H9 (cell line): ENCODE measurements at regions not wholly inside any gene's neighbourhood (a gene's known extent, or its start where the extent isn't known, plus 50 kb on each side); places are given as distances from the start of the nearest gene placed in this dataset.

Experiments
- DNase-seq: peaks from one replicate; pipeline ENCODE4 v3.0.0-alpha.2; 2017
- H2AFZ ChIP-seq: one replicate; pipeline ENCODE4 v1.6.1; 2013; ENCODE audit warnings: mild to moderate bottlenecking, low read length, control low read depth, moderate library complexity
- H2AK5ac ChIP-seq: 2 replicates; pipeline ENCODE4 v1.6.1; 2013; ENCODE audit warnings: low read length, control low read depth, mixed read lengths; ENCODE audit not compliant: insufficient read length
- H2BK120ac ChIP-seq: one replicate; pipeline ENCODE4 v1.6.1; 2013; ENCODE audit warnings: low read depth, mild to moderate bottlenecking, low read length, control low read depth, inconsistent platforms; ENCODE audit not compliant: poor library complexity, severe bottlenecking
- H2BK12ac ChIP-seq: 2 replicates; pipeline ENCODE4 v1.6.1; 2013; ENCODE audit warnings: low read length, control low read depth, mixed read lengths, low read depth; ENCODE audit not compliant: insufficient read length
- H2BK15ac ChIP-seq: 2 replicates; pipeline ENCODE4 v1.6.1; 2013; ENCODE audit warnings: low read depth, low read length, control low read depth
- H2BK20ac ChIP-seq: one replicate; pipeline ENCODE4 v1.6.1; 2013; ENCODE audit warnings: low read depth, mild to moderate bottlenecking, low read length, control low read depth, inconsistent platforms; ENCODE audit not compliant: poor library complexity, severe bottlenecking
- H2BK5ac ChIP-seq: 2 replicates; pipeline ENCODE4 v1.6.1; 2013; ENCODE audit warnings: low read length, control low read depth, mixed read lengths; ENCODE audit not compliant: insufficient read length
- H3K14ac ChIP-seq: 2 replicates; pipeline ENCODE4 v1.6.1; 2013; ENCODE audit warnings: low read length, control low read depth; ENCODE audit not compliant: insufficient read depth
- H3K18ac ChIP-seq: 2 replicates; pipeline ENCODE4 v1.6.1; 2013; ENCODE audit warnings: low read depth, mild to moderate bottlenecking, mixed read lengths, low read length, control low read depth; ENCODE audit not compliant: insufficient read length
- H3K23ac ChIP-seq: 2 replicates; pipeline ENCODE4 v1.6.1; 2013; ENCODE audit warnings: low read length, control low read depth, mixed read lengths, low read depth; ENCODE audit not compliant: insufficient read length
- H3K23me2 ChIP-seq: 2 replicates; pipeline ENCODE4 v1.6.1; 2013; ENCODE audit warnings: low read depth, mild to moderate bottlenecking, mixed read lengths, low read length, control low read depth; ENCODE audit not compliant: insufficient read length, poor library complexity, severe bottlenecking
- H3K27ac ChIP-seq: 2 replicates; pipeline ENCODE4 v1.5.1; 2013; ENCODE audit warnings: low read length, control low read depth, mixed read lengths, low read depth; ENCODE audit not compliant: insufficient read length
- H3K27me3 ChIP-seq: 2 replicates; pipeline ENCODE4 v1.6.1; 2013; ENCODE audit warnings: low read length, control low read depth, inconsistent platforms; ENCODE audit not compliant: insufficient read depth
- H3K4ac ChIP-seq: 2 replicates; pipeline ENCODE4 v1.6.1; 2013; ENCODE audit warnings: low read depth, mild to moderate bottlenecking, control low read depth, inconsistent platforms, low read length, moderate library complexity
- H3K4me1 ChIP-seq: 2 replicates; pipeline ENCODE4 v1.6.1; 2013; ENCODE audit warnings: low read length, control low read depth, inconsistent platforms; ENCODE audit not compliant: insufficient read depth
- H3K4me2 ChIP-seq: 2 replicates; pipeline ENCODE4 v1.6.1; 2013; ENCODE audit warnings: low read length, control low read depth, mixed read lengths; ENCODE audit not compliant: insufficient read length, insufficient read depth
- H3K56ac ChIP-seq: 2 replicates; pipeline ENCODE4 v1.6.1; 2013; ENCODE audit warnings: low read depth, mild to moderate bottlenecking, mixed read lengths, low read length, control low read depth; ENCODE audit not compliant: insufficient read length
- H3K79me1 ChIP-seq: 2 replicates; pipeline ENCODE4 v1.6.1; 2013; ENCODE audit warnings: low read depth, mild to moderate bottlenecking, moderate library complexity, low read length, control low read depth, inconsistent platforms; ENCODE audit not compliant: insufficient read depth, poor library complexity, severe bottlenecking
- H3K79me2 ChIP-seq: 2 replicates; pipeline ENCODE4 v1.6.1; 2013; ENCODE audit warnings: low read length, control low read depth, inconsistent platforms; ENCODE audit not compliant: insufficient read depth
- H3K9ac ChIP-seq: 2 replicates; pipeline ENCODE4 v1.6.1; 2013; ENCODE audit warnings: low read length, control low read depth, mixed read lengths; ENCODE audit not compliant: insufficient read length; ENCODE audit errors: extremely low read depth
- H3K9me3 ChIP-seq: one replicate; pipeline ENCODE4 v1.6.1; 2013; ENCODE audit warnings: low read depth, low read length, inconsistent platforms; ENCODE audit not compliant: control insufficient read depth
- H3T11ph ChIP-seq: one replicate; pipeline ENCODE4 v1.6.1; 2013; ENCODE audit warnings: mild to moderate bottlenecking, low read length, control low read depth, inconsistent platforms
- H4K20me1 ChIP-seq: one replicate; pipeline ENCODE4 v1.6.1; 2013; ENCODE audit not compliant: control insufficient read depth, insufficient read length, insufficient read depth
- H4K5ac ChIP-seq: 2 replicates; pipeline ENCODE4 v1.6.1; 2013; ENCODE audit warnings: low read depth, mild to moderate bottlenecking, mixed read lengths, low read length, control low read depth; ENCODE audit not compliant: insufficient read length
- H4K8ac ChIP-seq: replicated peaks from 2 replicates; pipeline ENCODE4 v1.6.1; 2013; ENCODE audit warnings: low read length, control low read depth, mixed read lengths, low read depth; ENCODE audit not compliant: insufficient read length
- H4K91ac ChIP-seq: 2 replicates; pipeline ENCODE4 v1.6.1; 2013; ENCODE audit warnings: low read depth, mild to moderate bottlenecking, moderate library complexity, mixed read lengths, low read length, control low read depth; ENCODE audit not compliant: insufficient read length
- H3K27ac Mint-ChIP-seq, 3 experiments: 2 replicates in 2 of 3; 3 replicates in 1 of 3; pipeline ENCODE4 v1.8.0; 2020 to 2021; ENCODE audit warnings: mixed read lengths in 3 of 3, mild to moderate bottlenecking in 1 of 3, moderate library complexity in 1 of 3
- H3K27me3 Mint-ChIP-seq: 2 replicates; pipeline ENCODE4 v1.8.0; 2021; ENCODE audit warnings: low read depth, mild to moderate bottlenecking, moderate library complexity, mixed read lengths
- H3K36me3 Mint-ChIP-seq, 3 experiments: 2 replicates in 2 of 3; 3 replicates in 1 of 3; pipeline ENCODE4 v1.8.0; 2020 to 2021; ENCODE audit warnings: low read depth in 3 of 3, mixed read lengths in 3 of 3; ENCODE audit not compliant: insufficient read depth in 1 of 3
- H3K4me1 Mint-ChIP-seq, 2 experiments: 2 replicates each; pipeline ENCODE4 v1.8.0; 2020; ENCODE audit warnings: mixed read lengths in 2 of 2
- H3K4me3 Mint-ChIP-seq, 2 experiments: 2 replicates in 1 of 2; 3 replicates in 1 of 2; pipeline ENCODE4 v1.8.0; 2020 to 2021; ENCODE audit warnings: mild to moderate bottlenecking in 2 of 2, mixed read lengths in 2 of 2, moderate library complexity in 1 of 2
- H3K9me3 Mint-ChIP-seq, 2 experiments: 2 replicates in 1 of 2; 3 replicates in 1 of 2; pipeline ENCODE4 v1.8.0; 2020; ENCODE audit warnings: mild to moderate bottlenecking in 2 of 2, mixed read lengths in 2 of 2, moderate library complexity in 1 of 2
- WGBS: extraction: QIAGEN DNeasy Blood & Tissue Kit; methylation state at CpG from one replicate; pipeline ENCODE4 v1.1.7; 2013; ENCODE audit warnings: missing lambda C conversion rate, low lambda C conversion rate, mixed read lengths; ENCODE audit not compliant: insufficient read length; ENCODE audit errors: extremely low coverage; 5-methylcytosine and 5-hydroxymethylcytosine counted together
- TF ChIP-seq, protein P1 (sequence below): fragments of 200-600 bp; sonication (generic); conservative IDR thresholded peaks from 3 replicates; pipeline ENCODE4 v1.8.0; 2021; ENCODE audit warnings: antibody characterized with exemption, mild to moderate bottlenecking

- no peak overlapping the region for H2BK15ac ChIP-seq
- H3K27ac Mint-ChIP-seq: no peak overlapping the region
- H3K27ac ChIP-seq: no peak overlapping the region
- H3K9me3 Mint-ChIP-seq: no peaks in the 10 kb centered on the region; a peak in 1 of 5 replicates
- no peak overlapping the region for H2BK5ac ChIP-seq
- no peaks in the 10 kb centered on the region for H3K4me1 ChIP-seq
- H2AK5ac ChIP-seq: no peak overlapping the region
- no peak overlapping the region for H2BK12ac ChIP-seq
- no peak overlapping the region for H3K4me2 ChIP-seq
- no peaks in the 10 kb centered on the region; the same call in 1 of the 2 replicates for H3K27me3 Mint-ChIP-seq
- no peak overlapping the region for H3K56ac ChIP-seq
- H2BK120ac ChIP-seq: no peak overlapping the region
- H4K5ac ChIP-seq: no peak overlapping the region
- H3K36me3 Mint-ChIP-seq: peaks cover 0 to 2% (median 0%) of the 10 kb centered on the region in 3 experiments; a peak in 2 of 7 replicates
- TF ChIP-seq, protein P1, sequence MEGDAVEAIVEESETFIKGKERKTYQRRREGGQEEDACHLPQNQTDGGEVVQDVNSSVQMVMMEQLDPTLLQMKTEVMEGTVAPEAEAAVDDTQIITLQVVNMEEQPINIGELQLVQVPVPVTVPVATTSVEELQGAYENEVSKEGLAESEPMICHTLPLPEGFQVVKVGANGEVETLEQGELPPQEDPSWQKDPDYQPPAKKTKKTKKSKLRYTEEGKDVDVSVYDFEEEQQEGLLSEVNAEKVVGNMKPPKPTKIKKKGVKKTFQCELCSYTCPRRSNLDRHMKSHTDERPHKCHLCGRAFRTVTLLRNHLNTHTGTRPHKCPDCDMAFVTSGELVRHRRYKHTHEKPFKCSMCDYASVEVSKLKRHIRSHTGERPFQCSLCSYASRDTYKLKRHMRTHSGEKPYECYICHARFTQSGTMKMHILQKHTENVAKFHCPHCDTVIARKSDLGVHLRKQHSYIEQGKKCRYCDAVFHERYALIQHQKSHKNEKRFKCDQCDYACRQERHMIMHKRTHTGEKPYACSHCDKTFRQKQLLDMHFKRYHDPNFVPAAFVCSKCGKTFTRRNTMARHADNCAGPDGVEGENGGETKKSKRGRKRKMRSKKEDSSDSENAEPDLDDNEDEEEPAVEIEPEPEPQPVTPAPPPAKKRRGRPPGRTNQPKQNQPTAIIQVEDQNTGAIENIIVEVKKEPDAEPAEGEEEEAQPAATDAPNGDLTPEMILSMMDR: no peak
- H3K23me2 ChIP-seq: no peaks in the 10 kb centered on the region
- no peak overlapping the region for H4K8ac ChIP-seq
- no peaks in the 10 kb centered on the region for H3K9me3 ChIP-seq
- H3K27me3 ChIP-seq: no peaks in the 10 kb centered on the region
- H3K79me2 ChIP-seq: no peaks in the 10 kb centered on the region
- H3K4me3 Mint-ChIP-seq: no peak overlapping the region
- H4K91ac ChIP-seq: no peak overlapping the region
- no peak overlapping the region for H3T11ph ChIP-seq
- H2BK20ac ChIP-seq: no peak overlapping the region
- no peak overlapping the region for H3K18ac ChIP-seq
- no peaks in the 10 kb centered on the region for H4K20me1 ChIP-seq
- no peak overlapping the region for H3K23ac ChIP-seq
- H3K14ac ChIP-seq: no peak overlapping the region
- no peaks in the 10 kb centered on the region; a peak in 1 of 4 replicates for H3K4me1 Mint-ChIP-seq
- no peak overlapping the region for H2AFZ ChIP-seq
- no peak overlapping the region for H3K4ac ChIP-seq
- no peak for DNase-seq
- no CpG with 5 or more reads among the region's 5 CpGs for WGBS
- no peak overlapping the region for H3K9ac ChIP-seq
- H3K79me1 ChIP-seq: no peaks in the 10 kb centered on the region
Measured at GRCh38 chr4:17426222-17426621, 85.7 kb downstream of the QDPR start.
